ENCODE measurements at regions not wholly inside any gene's neighbourhood (a gene's known extent, or its start where the extent isn't known, plus 50 kb on each side); places are given as distances from the start of the nearest gene placed in this dataset.

- TF ChIP-seq TAF1 (IDR thresholded peaks at IDR 0.05; ENCODE audit: borderline replicate concordance, low read depth, low read length) (no peak), SPI1 (IDR thresholded peaks at IDR 0.05; ENCODE audit: borderline replicate concordance, insufficient read depth, low read depth, low read length) (peak; percentile 37; the same call in 1 of the 2 replicates), ZZZ3 (IDR thresholded peaks at IDR 0.05; ENCODE audit: control insufficient read depth, insufficient read length, low read depth) (no peak), MTA3 (IDR thresholded peaks at IDR 0.05; ENCODE audit: borderline replicate concordance, low read length) (no peak), RFX5 (IDR thresholded peaks at IDR 0.05; ENCODE audit: low read depth, low read length) (no peak), IKZF1 (conservative IDR thresholded peaks at IDR 0.05) (no peak), NR2F1 (conservative IDR thresholded peaks at IDR 0.05) (peak; percentile 48; the same call in 1 of the 2 replicates), MTA2 (IDR thresholded peaks at IDR 0.05; ENCODE audit: low read depth) (peak; percentile 92), PAX5 (IDR thresholded peaks at IDR 0.05; ENCODE audit: borderline replicate concordance, low read depth, low read length) (peak; percentile 81), ELK1 (IDR thresholded peaks at IDR 0.05; ENCODE audit: low read depth, low read length) (no peak), EED (IDR thresholded peaks at IDR 0.05; ENCODE audit: low read depth) (no peak), E2F4 (IDR thresholded peaks at IDR 0.05; ENCODE audit: low read depth, low read length) (no peak), SKIL (IDR thresholded peaks at IDR 0.05; ENCODE audit: low read depth, poor library complexity, severe bottlenecking) (peak; percentile 41), SREBF1 (IDR thresholded peaks at IDR 0.05; ENCODE audit: low read length) (no peak), RB1 (IDR thresholded peaks at IDR 0.05; ENCODE audit: borderline replicate concordance) (no peak), MEF2B (IDR thresholded peaks at IDR 0.05; ENCODE audit: partially characterized antibody, poor library complexity, severe bottlenecking) (peak; percentile 75), SMAD1 (IDR thresholded peaks at IDR 0.05; ENCODE audit: low read depth, partially characterized antibody) (no peak), KDM1A (IDR thresholded peaks at IDR 0.05; ENCODE audit: borderline replicate concordance) (no peak), PBX3 (IDR thresholded peaks at IDR 0.05; ENCODE audit: insufficient replicate concordance, low read depth, low read length) (no peak), ATF7 (IDR thresholded peaks at IDR 0.05; ENCODE audit: low read depth) (peak; percentile 83), TARDBP (IDR thresholded peaks at IDR 0.05; ENCODE audit: borderline replicate concordance) (no peak), GATAD2B (conservative IDR thresholded peaks at IDR 0.05; ENCODE audit: low read depth) (no peak), PKNOX1 (IDR thresholded peaks at IDR 0.05) (peak; percentile 87), RBBP5 (conservative IDR thresholded peaks at IDR 0.05) (no peak), IRF3 (IDR thresholded peaks at IDR 0.05) (no peak), CHD2 (IDR thresholded peaks at IDR 0.05; ENCODE audit: borderline replicate concordance, low read depth, low read length) (peak; percentile 67; the same call in 1 of the 2 replicates)
Measured at GRCh38 chr2:215567504-215567903, 131.6 kb upstream of the FN1 start (continued).
